ENCODE measurements at regions not wholly inside any gene's neighbourhood (a gene's known extent, or its start where the extent isn't known, plus 50 kb on each side); places are given as distances from the start of the nearest gene placed in this dataset.

- DNase-seq, result no peak
These were observed 400.9 kb upstream of the FGF13 start for GRCh38 chrX:139112432-139112831.

- no peak for DNase-seq
These were observed 394.6 kb upstream of the FGF13 start for GRCh38 chrX:139106069-139106468.

GRCh38 chrX:139094671-139095592, 383.4 kb upstream of the FGF13 start:
- DNase-seq, result no peak

GRCh38 chrX:139093201-139093600, 381.7 kb upstream of the FGF13 start:
- DNase-seq, result no peak

- no peak for DNase-seq
These were observed 380.4 kb upstream of the FGF13 start for GRCh38 chrX:139091878-139092277.

- no peak for DNase-seq
These were observed 379.5 kb upstream of the FGF13 start for GRCh38 chrX:139091066-139091465.

- peak; percentile 53 for DNase-seq
These were observed 374.7 kb upstream of the FGF13 start for GRCh38 chrX:139086246-139086645.

- DNase-seq, result no peak
These were observed 373.9 kb upstream of the FGF13 start for GRCh38 chrX:139085404-139085803.

- DNase-seq, result no peak
These were observed 371.7 kb upstream of the FGF13 start for GRCh38 chrX:139083191-139083590.

GRCh38 chrX:139081965-139082364, 370.4 kb upstream of the FGF13 start:
- no peak for DNase-seq

- DNase-seq, result no peak
These were observed 368.3 kb upstream of the FGF13 start for GRCh38 chrX:139079789-139080188.

GRCh38 chrX:139078761-139079280, 367.3 kb upstream of the FGF13 start:
- no peak for DNase-seq

- no peak for DNase-seq
These were observed 366.8 kb upstream of the FGF13 start for GRCh38 chrX:139078342-139078741.

- peak; percentile 62 for DNase-seq
These were observed 366.0 kb upstream of the FGF13 start for GRCh38 chrX:139077281-139078250.

- no peak for DNase-seq
These were observed 351.8 kb upstream of the FGF13 start for GRCh38 chrX:139063364-139063763.

- DNase-seq, result no peak
These were observed 347.4 kb upstream of the FGF13 start for GRCh38 chrX:139058831-139059495.

- no peak for DNase-seq
These were observed 340.9 kb upstream of the FGF13 start for GRCh38 chrX:139052461-139052860.

GRCh38 chrX:139049465-139049864, 337.9 kb upstream of the FGF13 start:
- DNase-seq, result no peak

GRCh38 chrX:139044680-139045079, 333.2 kb upstream of the FGF13 start:
- DNase-seq, result no peak

GRCh38 chrX:139039041-139039440, 327.5 kb upstream of the FGF13 start:
- DNase-seq, result no peak

GRCh38 chrX:139026811-139027210, 315.3 kb upstream of the FGF13 start:
- DNase-seq, result no peak

GRCh38 chrX:139026406-139026805, 314.9 kb upstream of the FGF13 start:
- DNase-seq, result no peak

GRCh38 chrX:139025816-139026215, 314.3 kb upstream of the FGF13 start:
- DNase-seq, result no peak
